ENCODE measurements at regions not wholly inside any gene's neighbourhood (a gene's known extent, or its start where the extent isn't known, plus 50 kb on each side); places are given as distances from the start of the nearest gene placed in this dataset.

DNA sequence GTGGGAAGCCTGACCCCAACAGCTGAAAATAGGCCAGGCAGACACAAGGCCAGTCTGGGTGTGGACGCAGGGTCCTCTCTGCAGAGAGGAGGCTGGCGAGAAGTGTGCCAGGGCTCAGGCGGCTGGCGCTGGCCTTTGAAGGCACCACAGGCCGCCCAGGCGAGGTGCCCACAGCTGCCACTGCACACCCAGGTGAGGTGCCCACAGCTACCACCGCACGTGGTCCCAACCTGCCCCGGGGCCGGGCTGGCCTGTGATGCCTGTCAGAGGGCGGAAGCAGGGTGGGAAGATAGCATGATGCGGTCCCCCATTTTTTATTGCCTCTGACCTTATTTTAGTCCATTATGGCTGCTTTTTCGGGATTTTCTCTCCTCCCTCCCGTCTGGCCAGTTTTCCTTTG lies 1303.9 kb downstream of the BRD1 start (continued):
- TF ChIP-seq, protein P1, sequence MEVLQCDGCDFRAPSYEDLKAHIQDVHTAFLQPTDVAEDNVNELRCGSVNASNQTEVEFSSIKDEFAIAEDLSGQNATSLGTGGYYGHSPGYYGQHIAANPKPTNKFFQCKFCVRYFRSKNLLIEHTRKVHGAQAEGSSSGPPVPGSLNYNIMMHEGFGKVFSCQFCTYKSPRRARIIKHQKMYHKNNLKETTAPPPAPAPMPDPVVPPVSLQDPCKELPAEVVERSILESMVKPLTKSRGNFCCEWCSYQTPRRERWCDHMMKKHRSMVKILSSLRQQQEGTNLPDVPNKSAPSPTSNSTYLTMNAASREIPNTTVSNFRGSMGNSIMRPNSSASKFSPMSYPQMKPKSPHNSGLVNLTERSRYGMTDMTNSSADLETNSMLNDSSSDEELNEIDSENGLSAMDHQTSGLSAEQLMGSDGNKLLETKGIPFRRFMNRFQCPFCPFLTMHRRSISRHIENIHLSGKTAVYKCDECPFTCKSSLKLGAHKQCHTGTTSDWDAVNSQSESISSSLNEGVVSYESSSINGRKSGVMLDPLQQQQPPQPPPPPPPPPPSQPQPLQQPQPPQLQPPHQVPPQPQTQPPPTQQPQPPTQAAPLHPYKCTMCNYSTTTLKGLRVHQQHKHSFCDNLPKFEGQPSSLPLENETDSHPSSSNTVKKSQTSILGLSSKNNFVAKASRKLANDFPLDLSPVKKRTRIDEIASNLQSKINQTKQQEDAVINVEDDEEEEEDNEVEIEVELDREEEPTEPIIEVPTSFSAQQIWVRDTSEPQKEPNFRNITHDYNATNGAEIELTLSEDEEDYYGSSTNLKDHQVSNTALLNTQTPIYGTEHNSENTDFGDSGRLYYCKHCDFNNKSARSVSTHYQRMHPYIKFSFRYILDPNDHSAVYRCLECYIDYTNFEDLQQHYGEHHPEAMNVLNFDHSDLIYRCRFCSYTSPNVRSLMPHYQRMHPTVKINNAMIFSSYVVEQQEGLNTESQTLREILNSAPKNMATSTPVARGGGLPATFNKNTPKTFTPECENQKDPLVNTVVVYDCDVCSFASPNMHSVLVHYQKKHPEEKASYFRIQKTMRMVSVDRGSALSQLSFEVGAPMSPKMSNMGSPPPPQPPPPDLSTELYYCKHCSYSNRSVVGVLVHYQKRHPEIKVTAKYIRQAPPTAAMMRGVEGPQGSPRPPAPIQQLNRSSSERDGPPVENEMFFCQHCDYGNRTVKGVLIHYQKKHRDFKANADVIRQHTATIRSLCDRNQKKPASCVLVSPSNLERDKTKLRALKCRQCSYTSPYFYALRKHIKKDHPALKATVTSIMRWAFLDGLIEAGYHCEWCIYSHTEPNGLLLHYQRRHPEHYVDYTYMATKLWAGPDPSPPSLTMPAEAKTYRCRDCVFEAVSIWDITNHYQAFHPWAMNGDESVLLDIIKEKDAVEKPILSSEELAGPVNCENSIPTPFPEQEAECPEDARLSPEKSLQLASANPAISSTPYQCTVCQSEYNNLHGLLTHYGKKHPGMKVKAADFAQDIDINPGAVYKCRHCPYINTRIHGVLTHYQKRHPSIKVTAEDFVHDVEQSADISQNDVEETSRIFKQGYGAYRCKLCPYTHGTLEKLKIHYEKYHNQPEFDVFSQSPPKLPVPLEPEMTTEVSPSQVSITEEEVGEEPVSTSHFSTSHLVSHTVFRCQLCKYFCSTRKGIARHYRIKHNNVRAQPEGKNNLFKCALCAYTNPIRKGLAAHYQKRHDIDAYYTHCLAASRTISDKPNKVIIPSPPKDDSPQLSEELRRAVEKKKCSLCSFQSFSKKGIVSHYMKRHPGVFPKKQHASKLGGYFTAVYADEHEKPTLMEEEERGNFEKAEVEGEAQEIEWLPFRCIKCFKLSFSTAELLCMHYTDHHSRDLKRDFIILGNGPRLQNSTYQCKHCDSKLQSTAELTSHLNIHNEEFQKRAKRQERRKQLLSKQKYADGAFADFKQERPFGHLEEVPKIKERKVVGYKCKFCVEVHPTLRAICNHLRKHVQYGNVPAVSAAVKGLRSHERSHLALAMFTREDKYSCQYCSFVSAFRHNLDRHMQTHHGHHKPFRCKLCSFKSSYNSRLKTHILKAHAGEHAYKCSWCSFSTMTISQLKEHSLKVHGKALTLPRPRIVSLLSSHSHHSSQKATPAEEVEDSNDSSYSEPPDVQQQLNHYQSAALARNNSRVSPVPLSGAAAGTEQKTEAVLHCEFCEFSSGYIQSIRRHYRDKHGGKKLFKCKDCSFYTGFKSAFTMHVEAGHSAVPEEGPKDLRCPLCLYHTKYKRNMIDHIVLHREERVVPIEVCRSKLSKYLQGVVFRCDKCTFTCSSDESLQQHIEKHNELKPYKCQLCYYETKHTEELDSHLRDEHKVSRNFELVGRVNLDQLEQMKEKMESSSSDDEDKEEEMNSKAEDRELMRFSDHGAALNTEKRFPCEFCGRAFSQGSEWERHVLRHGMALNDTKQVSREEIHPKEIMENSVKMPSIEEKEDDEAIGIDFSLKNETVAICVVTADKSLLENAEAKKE (CRISPR knock-in tag; IDR thresholded peaks at IDR 0.05), result no peak
- no peak for TF ChIP-seq NANOG (IDR thresholded peaks at IDR 0.05; ENCODE audit: borderline replicate concordance)
- TF ChIP-seq STAT1 (IDR thresholded peaks at IDR 0.05; ENCODE audit: unreplicated experiment), result no peak
- TF ChIP-seq EZH2 (IDR thresholded peaks at IDR 0.05; ENCODE audit: low read depth, unreplicated experiment), result no peak
- no peak for TF ChIP-seq EZH2phosphoT487 (IDR thresholded peaks at IDR 0.05; ENCODE audit: unreplicated experiment)
- TF ChIP-seq, protein P2, sequence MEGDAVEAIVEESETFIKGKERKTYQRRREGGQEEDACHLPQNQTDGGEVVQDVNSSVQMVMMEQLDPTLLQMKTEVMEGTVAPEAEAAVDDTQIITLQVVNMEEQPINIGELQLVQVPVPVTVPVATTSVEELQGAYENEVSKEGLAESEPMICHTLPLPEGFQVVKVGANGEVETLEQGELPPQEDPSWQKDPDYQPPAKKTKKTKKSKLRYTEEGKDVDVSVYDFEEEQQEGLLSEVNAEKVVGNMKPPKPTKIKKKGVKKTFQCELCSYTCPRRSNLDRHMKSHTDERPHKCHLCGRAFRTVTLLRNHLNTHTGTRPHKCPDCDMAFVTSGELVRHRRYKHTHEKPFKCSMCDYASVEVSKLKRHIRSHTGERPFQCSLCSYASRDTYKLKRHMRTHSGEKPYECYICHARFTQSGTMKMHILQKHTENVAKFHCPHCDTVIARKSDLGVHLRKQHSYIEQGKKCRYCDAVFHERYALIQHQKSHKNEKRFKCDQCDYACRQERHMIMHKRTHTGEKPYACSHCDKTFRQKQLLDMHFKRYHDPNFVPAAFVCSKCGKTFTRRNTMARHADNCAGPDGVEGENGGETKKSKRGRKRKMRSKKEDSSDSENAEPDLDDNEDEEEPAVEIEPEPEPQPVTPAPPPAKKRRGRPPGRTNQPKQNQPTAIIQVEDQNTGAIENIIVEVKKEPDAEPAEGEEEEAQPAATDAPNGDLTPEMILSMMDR (conservative IDR thresholded peaks at IDR 0.05; ENCODE audit: low read depth in 2 of 2), result no peak
- TF ChIP-seq, protein P3, sequence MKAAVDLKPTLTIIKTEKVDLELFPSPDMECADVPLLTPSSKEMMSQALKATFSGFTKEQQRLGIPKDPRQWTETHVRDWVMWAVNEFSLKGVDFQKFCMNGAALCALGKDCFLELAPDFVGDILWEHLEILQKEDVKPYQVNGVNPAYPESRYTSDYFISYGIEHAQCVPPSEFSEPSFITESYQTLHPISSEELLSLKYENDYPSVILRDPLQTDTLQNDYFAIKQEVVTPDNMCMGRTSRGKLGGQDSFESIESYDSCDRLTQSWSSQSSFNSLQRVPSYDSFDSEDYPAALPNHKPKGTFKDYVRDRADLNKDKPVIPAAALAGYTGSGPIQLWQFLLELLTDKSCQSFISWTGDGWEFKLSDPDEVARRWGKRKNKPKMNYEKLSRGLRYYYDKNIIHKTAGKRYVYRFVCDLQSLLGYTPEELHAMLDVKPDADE (IDR thresholded peaks at IDR 0.05), result no peak

DNA sequence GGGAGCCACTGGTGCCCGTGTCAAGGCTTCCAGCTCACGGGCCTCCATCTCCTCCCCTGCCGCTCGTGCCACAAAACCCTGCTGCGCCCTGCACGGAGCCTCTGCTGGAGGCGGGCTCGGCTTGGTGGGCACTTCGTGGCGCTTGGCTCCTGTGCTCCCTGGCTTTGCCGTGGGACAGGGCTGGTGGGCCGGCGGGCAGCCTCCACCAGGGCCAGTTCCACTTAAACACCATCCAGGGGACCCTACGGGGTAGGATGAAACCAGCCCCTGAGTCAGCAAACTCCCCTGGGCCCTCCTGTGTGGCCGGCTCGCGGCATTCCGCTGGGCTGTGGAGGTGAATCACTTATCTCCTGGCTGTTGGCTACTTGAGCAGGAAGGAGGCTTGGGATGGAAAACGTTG lies 1304.6 kb downstream of the BRD1 start:
- Histone ChIP-seq H3F3A (replicated peaks; ENCODE audit: low read depth) (no peaks in the 10 kb centered on the region), H3K4me3 (no peak overlapping the region), H3K4me2 (no peak overlapping the region), H3K4me1 (ENCODE audit: insufficient read depth) (no peaks in the 10 kb centered on the region), H2AFZ (no peak overlapping the region), H3K36me3 (ENCODE audit: insufficient read depth) (no peaks in the 10 kb centered on the region), H3K9me2 (ENCODE audit: insufficient read depth) (no peaks in the 10 kb centered on the region), H3K27me3 (ENCODE audit: insufficient read depth) (no peaks in the 10 kb centered on the region), H3K27ac (ENCODE audit: low read depth) (no peak overlapping the region), H4K20me1 (replicated peaks; ENCODE audit: insufficient read depth) (no peaks in the 10 kb centered on the region), H3K79me2 (replicated peaks; ENCODE audit: insufficient read depth) (no peaks in the 10 kb centered on the region)
- DNase-seq (ENCODE audit: low spot score) (no peak), ATAC-seq (no peak)
- H3K4me3 Mint-ChIP-seq, result no peak overlapping the region
- H3K4me1 Mint-ChIP-seq, result peaks cover 15% of the 10 kb centered on the region
- H3K9me3 Mint-ChIP-seq, result no peaks in the 10 kb centered on the region
- H3K36me3 Mint-ChIP-seq (ENCODE audit: low read depth), result peaks cover 7% of the 10 kb centered on the region; the same call in 2 of the 3 replicates
- no peak overlapping the region for H3K27ac Mint-ChIP-seq
- H3K27me3 Mint-ChIP-seq (ENCODE audit: insufficient read depth, low read depth, poor library complexity), result peaks cover 7% of the 10 kb centered on the region
- TF ChIP-seq JUNB (IDR thresholded peaks at IDR 0.05; ENCODE audit: unreplicated experiment), result no peak
- no peak for TF ChIP-seq EZH2phosphoT487 (IDR thresholded peaks at IDR 0.05; ENCODE audit: unreplicated experiment)
- no peak for TF ChIP-seq ZNF331 (CRISPR knock-in tag; IDR thresholded peaks at IDR 0.05; ENCODE audit: low read depth)
- TF ChIP-seq EZH2 (IDR thresholded peaks at IDR 0.05; ENCODE audit: low read depth, unreplicated experiment), result no peak

All from GM23338 (cell line).